ENCODE measurements at regions not wholly inside any gene's neighbourhood (a gene's known extent, or its start where the extent isn't known, plus 50 kb on each side); places are given as distances from the start of the nearest gene placed in this dataset.

DNA sequence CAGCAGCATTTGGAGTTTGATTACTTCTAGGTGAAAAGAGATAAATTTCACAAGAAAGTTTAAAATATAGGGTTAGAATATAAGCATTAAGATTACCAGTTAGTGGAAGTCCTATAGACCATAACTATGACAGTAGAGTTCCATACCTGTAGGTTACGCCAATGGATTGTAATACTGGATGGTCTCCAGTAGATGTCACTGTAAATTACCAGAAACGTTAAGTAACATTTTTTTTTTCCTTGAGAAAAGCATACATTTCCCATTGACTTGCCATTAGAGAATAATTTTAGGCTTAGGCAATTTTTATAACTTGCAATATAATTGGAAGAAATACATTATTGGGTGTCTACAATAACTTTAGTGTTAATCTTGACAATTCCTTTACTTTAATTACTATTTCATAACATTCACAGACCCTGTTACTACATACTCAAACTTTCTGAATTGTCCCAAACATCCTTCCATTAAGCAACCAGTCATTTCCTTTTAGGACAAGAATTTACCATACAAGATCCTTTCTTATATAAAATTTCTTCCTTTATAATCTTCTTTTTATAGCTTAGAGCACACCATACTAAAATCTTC lies 304.1 kb upstream of the TECRL start:
- no peak overlapping the region for H3K4me2 ChIP-seq (ENCODE audit: low read depth, low read length)
- ChIA-PET CTCF (ENCODE audit: low intra/inter-chr PET ratio, low total read pairs) (no interaction called here), POLR2A (no interaction called here)
- 0% methylated on average over 2 of the region's 2 CpGs for WGBS (ENCODE audit: low lambda C conversion rate)
- in situ Hi-C loops (cut with HindIII; ENCODE audit: extremely low pct_ligation_motif_present, low pct_unique_long_range_greater_than_20kb) = no loop called here
- intact Hi-C loops (cut with micrococcal nuclease; ENCODE audit: unreplicated experiment) = no loop called here
- H3K36me3 ChIP-seq (replicated peaks in 1 of 2; ENCODE audit: control insufficient read depth in 1 of 2, insufficient read depth in 2 of 2, low read length in 2 of 2) = no peaks in the 10 kb centered on the region
- H3K4me1 ChIP-seq (ENCODE audit: insufficient read depth, low read length) = no peaks in the 10 kb centered on the region
- no peak overlapping the region for H2AFZ ChIP-seq (ENCODE audit: low read length)
- H3K9me3 ChIP-seq (ENCODE audit: low read length) = no peaks in the 10 kb centered on the region
- H3K79me2 ChIP-seq (ENCODE audit: insufficient read depth, low read length) = no peaks in the 10 kb centered on the region
- no peaks in the 10 kb centered on the region for H4K20me1 ChIP-seq (ENCODE audit: insufficient read depth, low read length)
- H3K9ac ChIP-seq (ENCODE audit: insufficient read depth, low read depth, low read length) = no peak overlapping the region
- no peak overlapping the region for H3K27ac ChIP-seq (ENCODE audit: extremely low read length, insufficient read depth, low read length)
- no TSS peak for BruUV-seq (replicated peaks)
- H3K4me3 ChIP-seq (replicated peaks in 1 of 3; ENCODE audit: insufficient read depth in 1 of 3, low read depth in 2 of 3, low read length in 3 of 3) = no peak overlapping the region
- H3K27me3 ChIP-seq (ENCODE audit: control insufficient read depth in 1 of 2, insufficient read depth in 2 of 2, low read length in 2 of 2) = no peaks in the 10 kb centered on the region
- ATAC-seq (peak; percentile 78), FAIRE-seq (no peak), DNase-seq (ENCODE audit: low spot score) (peak; percentile 38)
- TF ChIP-seq ZSCAN9 (CRISPR knock-in tag; IDR thresholded peaks at IDR 0.05; ENCODE audit: borderline replicate concordance) (no peak), STAG1 (CRISPR knock-in tag; IDR thresholded peaks at IDR 0.05) (0 out of 2 replicates have a peak, but pooled peaks have one; percentile 21), ZBTB44 (CRISPR knock-in tag; IDR thresholded peaks at IDR 0.05) (no peak), CENPX (CRISPR knock-in tag; IDR thresholded peaks at IDR 0.05) (no peak), ZNF253 (CRISPR knock-in tag; IDR thresholded peaks at IDR 0.05; ENCODE audit: borderline replicate concordance) (no peak)
- TF ChIP-seq, protein P1, sequence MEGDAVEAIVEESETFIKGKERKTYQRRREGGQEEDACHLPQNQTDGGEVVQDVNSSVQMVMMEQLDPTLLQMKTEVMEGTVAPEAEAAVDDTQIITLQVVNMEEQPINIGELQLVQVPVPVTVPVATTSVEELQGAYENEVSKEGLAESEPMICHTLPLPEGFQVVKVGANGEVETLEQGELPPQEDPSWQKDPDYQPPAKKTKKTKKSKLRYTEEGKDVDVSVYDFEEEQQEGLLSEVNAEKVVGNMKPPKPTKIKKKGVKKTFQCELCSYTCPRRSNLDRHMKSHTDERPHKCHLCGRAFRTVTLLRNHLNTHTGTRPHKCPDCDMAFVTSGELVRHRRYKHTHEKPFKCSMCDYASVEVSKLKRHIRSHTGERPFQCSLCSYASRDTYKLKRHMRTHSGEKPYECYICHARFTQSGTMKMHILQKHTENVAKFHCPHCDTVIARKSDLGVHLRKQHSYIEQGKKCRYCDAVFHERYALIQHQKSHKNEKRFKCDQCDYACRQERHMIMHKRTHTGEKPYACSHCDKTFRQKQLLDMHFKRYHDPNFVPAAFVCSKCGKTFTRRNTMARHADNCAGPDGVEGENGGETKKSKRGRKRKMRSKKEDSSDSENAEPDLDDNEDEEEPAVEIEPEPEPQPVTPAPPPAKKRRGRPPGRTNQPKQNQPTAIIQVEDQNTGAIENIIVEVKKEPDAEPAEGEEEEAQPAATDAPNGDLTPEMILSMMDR (CRISPR knock-in tag; IDR thresholded peaks at IDR 0.05) = peak; percentile 53
- TF ChIP-seq, protein P2, sequence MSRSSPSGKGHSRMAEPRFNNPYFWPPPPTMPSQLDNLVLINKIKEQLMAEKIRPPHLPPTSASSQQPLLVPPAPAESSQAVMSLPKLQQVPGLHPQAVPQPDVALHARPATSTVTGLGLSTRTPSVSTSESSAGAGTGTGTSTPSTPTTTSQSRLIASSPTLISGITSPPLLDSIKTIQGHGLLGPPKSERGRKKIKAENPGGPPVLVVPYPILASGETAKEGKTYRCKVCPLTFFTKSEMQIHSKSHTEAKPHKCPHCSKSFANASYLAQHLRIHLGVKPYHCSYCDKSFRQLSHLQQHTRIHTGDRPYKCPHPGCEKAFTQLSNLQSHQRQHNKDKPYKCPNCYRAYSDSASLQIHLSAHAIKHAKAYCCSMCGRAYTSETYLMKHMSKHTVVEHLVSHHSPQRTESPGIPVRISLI (CRISPR knock-in tag; IDR thresholded peaks at IDR 0.05; ENCODE audit: borderline replicate concordance) = peak; percentile 57; the same call in 1 of the 2 replicates
- TF ChIP-seq, protein P3, sequence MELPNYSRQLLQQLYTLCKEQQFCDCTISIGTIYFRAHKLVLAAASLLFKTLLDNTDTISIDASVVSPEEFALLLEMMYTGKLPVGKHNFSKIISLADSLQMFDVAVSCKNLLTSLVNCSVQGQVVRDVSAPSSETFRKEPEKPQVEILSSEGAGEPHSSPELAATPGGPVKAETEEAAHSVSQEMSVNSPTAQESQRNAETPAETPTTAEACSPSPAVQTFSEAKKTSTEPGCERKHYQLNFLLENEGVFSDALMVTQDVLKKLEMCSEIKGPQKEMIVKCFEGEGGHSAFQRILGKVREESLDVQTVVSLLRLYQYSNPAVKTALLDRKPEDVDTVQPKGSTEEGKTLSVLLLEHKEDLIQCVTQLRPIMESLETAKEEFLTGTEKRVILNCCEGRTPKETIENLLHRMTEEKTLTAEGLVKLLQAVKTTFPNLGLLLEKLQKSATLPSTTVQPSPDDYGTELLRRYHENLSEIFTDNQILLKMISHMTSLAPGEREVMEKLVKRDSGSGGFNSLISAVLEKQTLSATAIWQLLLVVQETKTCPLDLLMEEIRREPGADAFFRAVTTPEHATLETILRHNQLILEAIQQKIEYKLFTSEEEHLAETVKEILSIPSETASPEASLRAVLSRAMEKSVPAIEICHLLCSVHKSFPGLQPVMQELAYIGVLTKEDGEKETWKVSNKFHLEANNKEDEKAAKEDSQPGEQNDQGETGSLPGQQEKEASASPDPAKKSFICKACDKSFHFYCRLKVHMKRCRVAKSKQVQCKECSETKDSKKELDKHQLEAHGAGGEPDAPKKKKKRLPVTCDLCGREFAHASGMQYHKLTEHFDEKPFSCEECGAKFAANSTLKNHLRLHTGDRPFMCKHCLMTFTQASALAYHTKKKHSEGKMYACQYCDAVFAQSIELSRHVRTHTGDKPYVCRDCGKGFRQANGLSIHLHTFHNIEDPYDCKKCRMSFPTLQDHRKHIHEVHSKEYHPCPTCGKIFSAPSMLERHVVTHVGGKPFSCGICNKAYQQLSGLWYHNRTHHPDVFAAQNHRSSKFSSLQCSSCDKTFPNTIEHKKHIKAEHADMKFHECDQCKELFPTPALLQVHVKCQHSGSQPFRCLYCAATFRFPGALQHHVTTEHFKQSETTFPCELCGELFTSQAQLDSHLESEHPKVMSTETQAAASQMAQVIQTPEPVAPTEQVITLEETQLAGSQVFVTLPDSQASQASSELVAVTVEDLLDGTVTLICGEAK (IDR thresholded peaks at IDR 0.05) = no peak
- TF ChIP-seq, protein P3 (CRISPR knock-in tag; IDR thresholded peaks at IDR 0.05) = no peak

Data from HepG2 (cell line).